Adrenal gland (tissue), 9 donors: ENCODE measurements at regions not wholly inside any gene's neighbourhood (a gene's known extent, or its start where the extent isn't known, plus 50 kb on each side); places are given as distances from the start of the nearest gene placed in this dataset.

ENCODE experiments used
- DNase-seq, 7 donors: peaks; one replicate each; pipeline ENCODE4 v3.0.0-alpha.2; 2019 to 2020
- H3K27ac ChIP-seq, 5 donors: fragments of 200-600 bp; sonication (generic) in 4 of 5; 1 replicate in 3 of 5; 2 replicates in 2 of 5; pipeline versions ENCODE4 v1.5.1 to v1.8.0; 2016 to 2020; ENCODE audit warnings: mild to moderate bottlenecking in 1 of 5
- H3K27me3 ChIP-seq: fragments of 200-600 bp; 2 replicates; pipeline ENCODE4 v1.8.0; 2021
- H3K36me3 ChIP-seq, 2 donors: fragments of 200-600 bp; replicated peaks in 1 of 2; 1 replicate in 1 of 2; 2 replicates in 1 of 2; pipeline versions ENCODE4 v1.5.1 to v1.8.0; 2018 to 2022
- H3K4me1 ChIP-seq, 2 donors: fragments of 200-600 bp; replicated peaks in 1 of 2; 1 replicate in 1 of 2; 2 replicates in 1 of 2; pipeline versions ENCODE4 v1.5.1 to v1.8.0; 2018 to 2021
- H3K4me3 ChIP-seq, 4 donors: fragments of 200-600 bp; sonication (generic) in 3 of 4; one replicate each; pipeline ENCODE4 v1.5.1; 2016 to 2018
- H3K9me3 ChIP-seq, 3 donors: fragments of 200-600 bp; sonication (generic) in 1 of 3; replicated peaks in 1 of 3; 1 replicate in 2 of 3; 2 replicates in 1 of 3; pipeline versions ENCODE4 v1.5.1 to v1.8.0; 2016 to 2021
- POLR2A ChIP-seq, 2 donors: fragments of 450-650 bp; IDR thresholded peaks; one replicate each; pipeline ENCODE4 v1.6.1; 2017; ENCODE audit warnings: antibody characterized with exemption in 2 of 2, mild to moderate bottlenecking in 2 of 2, moderate library complexity in 1 of 2
- WGBS, 4 donors: extraction: QIAGEN DNeasy Blood & Tissue Kit in 2 of 4; methylation state at CpG; one replicate each; pipeline versions ENCODE4 v1.1.5 to v1.1.7; 2013 to 2017; 5-methylcytosine and 5-hydroxymethylcytosine counted together
- intact Hi-C, 2 donors: fragments of 100-400 bp; cut with DNase I; formaldehyde crosslinking; loops; one replicate each; pipeline versions ENCODE4 v1.14.1 to v1.15.0; 2022 to 2023
- TF ChIP-seq, protein P1 (sequence below), 6 experiments: fragments of 450-650 bp in 4 of 6; fragments of 200-600 bp in 2 of 6; sonication (generic) in 1 of 6; IDR thresholded peaks; 1 replicate in 5 of 6; 2 replicates in 1 of 6; pipeline versions ENCODE4 v1.5.1 to v1.8.0; 2016 to 2021; ENCODE audit warnings: antibody characterized with exemption in 6 of 6, mild to moderate bottlenecking in 2 of 6, moderate library complexity in 1 of 6
- donor health status: healthy with polysubstance abuse.
- donor health status: Bipolar disorder and iron deficiency.
- donor health status: DM: yes; HTN: yes; CAD: no.
- donor health status: DM: no; HTN: no; CAD: no.
- donor health status: DM: no; HTN: no; CAD: no.

DNA sequence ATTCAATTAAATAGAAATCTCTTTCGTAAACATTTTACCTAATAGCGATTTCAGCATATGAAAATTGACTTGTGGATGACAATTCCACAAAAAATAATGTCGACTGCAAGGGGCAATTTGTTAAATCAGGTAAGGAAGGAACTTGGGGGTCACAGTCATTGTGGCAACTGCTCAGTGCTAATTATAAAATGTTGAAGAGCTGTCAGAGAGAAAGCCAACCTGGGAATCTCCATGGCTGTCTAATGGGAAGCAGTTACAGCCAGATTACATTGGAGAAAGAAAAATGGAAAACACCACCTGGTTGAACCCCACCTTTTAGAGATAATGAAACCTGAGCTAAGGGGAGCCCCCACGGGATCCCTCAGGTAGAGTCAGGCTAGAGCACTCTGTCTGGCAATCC is 373.9 kb downstream of the FOXO1 start:
- Histone ChIP-seq H3K27me3 (no peaks in the 10 kb centered on the region), H3K4me1 (no peaks in the 10 kb centered on the region), H3K9me3 (no peaks in the 10 kb centered on the region), H3K36me3 (no peaks in the 10 kb centered on the region), H3K27ac (no peak overlapping the region), H3K4me3 (no peak overlapping the region)
- DNase-seq = no peak
- TF ChIP-seq, protein P1, sequence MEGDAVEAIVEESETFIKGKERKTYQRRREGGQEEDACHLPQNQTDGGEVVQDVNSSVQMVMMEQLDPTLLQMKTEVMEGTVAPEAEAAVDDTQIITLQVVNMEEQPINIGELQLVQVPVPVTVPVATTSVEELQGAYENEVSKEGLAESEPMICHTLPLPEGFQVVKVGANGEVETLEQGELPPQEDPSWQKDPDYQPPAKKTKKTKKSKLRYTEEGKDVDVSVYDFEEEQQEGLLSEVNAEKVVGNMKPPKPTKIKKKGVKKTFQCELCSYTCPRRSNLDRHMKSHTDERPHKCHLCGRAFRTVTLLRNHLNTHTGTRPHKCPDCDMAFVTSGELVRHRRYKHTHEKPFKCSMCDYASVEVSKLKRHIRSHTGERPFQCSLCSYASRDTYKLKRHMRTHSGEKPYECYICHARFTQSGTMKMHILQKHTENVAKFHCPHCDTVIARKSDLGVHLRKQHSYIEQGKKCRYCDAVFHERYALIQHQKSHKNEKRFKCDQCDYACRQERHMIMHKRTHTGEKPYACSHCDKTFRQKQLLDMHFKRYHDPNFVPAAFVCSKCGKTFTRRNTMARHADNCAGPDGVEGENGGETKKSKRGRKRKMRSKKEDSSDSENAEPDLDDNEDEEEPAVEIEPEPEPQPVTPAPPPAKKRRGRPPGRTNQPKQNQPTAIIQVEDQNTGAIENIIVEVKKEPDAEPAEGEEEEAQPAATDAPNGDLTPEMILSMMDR (IDR thresholded peaks at IDR 0.05) = no peak
- no peak for TF ChIP-seq POLR2A (IDR thresholded peaks at IDR 0.05)
- intact Hi-C loops = no loop called here
- WGBS, 4 donors = 69 to 95% (median 84%) methylated on average over 4 of the region's 4 CpGs

DNA sequence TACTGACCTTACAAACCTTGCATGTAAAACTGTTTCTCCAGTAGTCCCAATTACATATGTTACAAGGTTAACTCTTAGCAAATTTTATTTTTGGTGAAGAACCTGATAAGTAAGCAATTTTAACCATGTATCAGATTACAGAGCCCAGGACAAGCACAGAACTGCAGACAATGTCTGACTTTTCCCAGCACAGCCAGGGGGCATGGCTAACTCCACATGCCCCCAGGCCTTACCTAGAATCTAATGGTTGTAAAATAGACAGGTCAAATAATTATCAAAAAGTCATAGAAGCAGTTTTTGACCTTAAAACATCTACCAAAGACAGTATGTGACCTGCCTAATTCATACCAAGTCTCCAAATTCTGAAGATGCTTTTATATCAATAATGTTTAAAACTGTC is 364.1 kb downstream of the FOXO1 start:
- H3K27me3 ChIP-seq = no peaks in the 10 kb centered on the region
- no peaks in the 10 kb centered on the region for H3K9me3 ChIP-seq
- no peak for DNase-seq
- no peaks in the 10 kb centered on the region for H3K4me1 ChIP-seq
- H3K36me3 ChIP-seq = no peaks in the 10 kb centered on the region
- no peak overlapping the region for H3K27ac ChIP-seq
- no peak overlapping the region for H3K4me3 ChIP-seq
- intact Hi-C loops = no loop called here
- no peak for TF ChIP-seq POLR2A (IDR thresholded peaks at IDR 0.05)
- TF ChIP-seq, protein P1 (IDR thresholded peaks at IDR 0.05) = no peak

DNA sequence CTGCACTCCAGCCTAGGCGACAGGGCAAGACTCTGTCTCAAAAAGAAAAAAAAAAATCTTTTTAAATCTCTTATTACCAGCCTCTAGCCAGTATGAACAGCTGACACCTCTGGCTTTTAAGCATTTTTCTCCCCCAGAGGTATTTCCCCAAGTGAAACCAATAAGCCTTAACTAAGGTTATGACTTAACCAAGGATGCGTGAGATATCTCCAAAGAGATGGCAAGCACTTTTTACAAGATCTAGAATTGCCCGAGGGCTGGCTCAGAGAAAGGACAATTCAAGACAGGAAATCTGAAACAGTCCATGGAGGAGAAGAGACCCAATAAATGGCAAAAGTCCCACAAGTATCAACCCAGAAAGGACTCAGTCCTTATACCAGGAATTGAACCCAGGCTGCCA is 362.1 kb downstream of the FOXO1 start:
- H3K9me3 ChIP-seq = no peaks in the 10 kb centered on the region
- 58 to 90% (median 79%) methylated on average over 3 of the region's 3 CpGs for WGBS, 4 donors
- TF ChIP-seq POLR2A (IDR thresholded peaks at IDR 0.05) = no peak
- TF ChIP-seq, protein P1 (IDR thresholded peaks at IDR 0.05) = no peak
- no peaks in the 10 kb centered on the region for H3K4me1 ChIP-seq
- no peaks in the 10 kb centered on the region for H3K27me3 ChIP-seq
- no peak overlapping the region for H3K27ac ChIP-seq
- intact Hi-C loops = no loop called here
- H3K36me3 ChIP-seq = no peaks in the 10 kb centered on the region
- DNase-seq = no peak
- H3K4me3 ChIP-seq = no peak overlapping the region

DNA sequence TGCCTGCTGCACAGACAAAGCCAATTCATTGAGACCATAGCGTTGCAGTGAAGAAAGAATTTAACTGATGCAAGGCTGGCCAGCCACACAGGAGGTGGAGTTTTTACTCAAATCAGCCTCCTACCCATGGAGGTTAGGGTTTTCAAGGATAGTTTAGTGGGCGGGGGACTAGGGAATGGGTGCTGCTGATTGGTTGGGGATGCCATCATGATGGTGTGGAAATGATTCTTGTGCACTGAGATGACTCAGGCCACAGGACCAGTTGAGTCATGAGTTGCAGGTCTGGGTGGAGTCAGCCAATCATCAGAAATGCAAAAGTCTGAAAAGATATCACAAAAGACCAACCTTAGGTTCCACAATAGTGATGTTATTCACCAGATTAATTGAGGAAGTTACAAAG is 359.6 kb downstream of the FOXO1 start:
- no peak overlapping the region for H3K4me3 ChIP-seq
- H3K36me3 ChIP-seq = no peaks in the 10 kb centered on the region
- H3K9me3 ChIP-seq = no peaks in the 10 kb centered on the region
- H3K27me3 ChIP-seq = no peaks in the 10 kb centered on the region
- no peak for TF ChIP-seq POLR2A (IDR thresholded peaks at IDR 0.05)
- TF ChIP-seq, protein P1 (IDR thresholded peaks at IDR 0.05) = no peak
- DNase-seq = no peak
- no peak overlapping the region for H3K27ac ChIP-seq
- no peaks in the 10 kb centered on the region for H3K4me1 ChIP-seq
- WGBS, 4 donors = 88 to 96% (median 95%) methylated on average over 2 of the region's 2 CpGs
- intact Hi-C loops = no loop called here
